HG03378 (cell line): ENCODE measurements at regions not wholly inside any gene's neighbourhood (a gene's known extent, or its start where the extent isn't known, plus 50 kb on each side); places are given as distances from the start of the nearest gene placed in this dataset.

Source experiments
- ATAC-seq: cut with Tn5 transposase; IDR thresholded peaks from one replicate; pipeline ENCODE4 v1.9.1; 2021; ENCODE audit warnings: mild to moderate bottlenecking, moderate library complexity; ENCODE audit not compliant: unreplicated experiment

GRCh38 chr18:64273724-64274123, 124.8 kb upstream of the LINC00305 start:
- ATAC-seq, result no peak

- no peak for ATAC-seq
Observed at GRCh38 chr18:64271975-64272659, 123.2 kb upstream of the LINC00305 start.

DNA sequence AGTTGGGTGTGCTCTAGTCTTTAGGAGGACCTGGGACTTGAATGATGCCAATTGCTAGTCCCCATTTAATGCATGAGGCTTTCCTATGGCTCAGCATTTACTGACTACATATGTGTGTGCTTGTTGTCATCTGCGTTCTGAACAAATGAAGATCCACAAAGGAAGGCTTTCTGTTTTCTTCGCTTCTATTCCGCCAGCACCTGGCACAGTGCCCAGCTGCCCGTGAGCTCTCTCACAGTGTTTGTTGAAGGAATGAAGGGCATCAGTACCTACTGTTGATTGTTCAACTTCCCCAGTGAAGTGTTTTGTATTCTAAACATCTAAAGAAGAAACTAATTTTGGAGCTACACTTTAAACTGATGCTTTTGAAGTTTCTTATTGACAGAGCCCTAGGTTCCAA, 122.4 kb upstream of the LINC00305 start:
- no peak for ATAC-seq

GRCh38 chr18:64270608-64271007, 121.7 kb upstream of the LINC00305 start:
- no peak for ATAC-seq

- no peak for ATAC-seq
Observed at GRCh38 chr18:64270121-64270520, 121.2 kb upstream of the LINC00305 start.

DNA sequence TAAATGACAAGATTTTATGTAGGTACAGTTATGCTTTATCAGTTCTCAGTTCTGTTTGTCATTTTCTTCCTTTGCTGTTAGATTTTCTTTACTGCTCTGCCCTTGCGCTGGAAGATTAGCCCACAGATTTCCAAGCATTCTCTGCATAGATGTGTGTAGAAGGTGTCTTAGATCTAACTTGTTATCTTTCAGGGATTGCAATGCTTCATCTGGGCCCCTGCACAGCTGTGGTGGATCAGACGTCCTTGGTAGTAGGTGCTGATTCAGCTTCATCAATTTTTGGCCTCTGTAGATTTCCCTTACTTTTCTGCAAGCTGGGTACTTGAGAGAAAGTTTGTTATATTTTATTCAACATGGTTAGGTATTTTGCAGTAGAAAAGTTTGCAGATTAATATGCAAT, 115.3 kb upstream of the LINC00305 start:
- ATAC-seq, result no peak

GRCh38 chr18:64260810-64261209, 111.9 kb upstream of the LINC00305 start:
- ATAC-seq, result no peak

- ATAC-seq, result no peak
Observed at GRCh38 chr18:64259871-64260270, 111.0 kb upstream of the LINC00305 start.

DNA sequence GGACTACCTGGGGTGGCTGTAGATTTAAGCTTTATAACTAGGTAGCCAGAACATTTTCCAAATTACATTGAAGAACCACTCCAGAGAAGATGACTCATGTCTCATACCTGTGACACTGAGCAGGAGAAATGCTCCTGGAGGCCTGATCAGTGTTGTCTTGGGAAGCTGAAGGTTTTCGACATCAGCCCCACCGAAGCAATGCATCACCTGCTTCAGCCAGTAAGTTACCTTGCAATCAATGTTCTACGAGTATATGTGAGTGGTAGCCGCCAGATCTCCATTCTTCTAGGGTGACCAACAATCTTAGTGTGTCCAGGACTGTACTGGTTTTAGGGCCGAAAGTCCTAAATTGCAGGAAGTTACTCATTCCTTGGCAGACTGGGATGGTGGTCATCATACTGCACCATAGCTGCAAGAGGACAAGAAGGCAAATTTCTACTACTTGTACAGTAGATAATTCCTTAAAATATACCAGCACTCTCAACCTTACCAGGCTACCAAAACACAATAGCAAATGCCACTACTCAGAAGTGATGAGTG, 109.3 kb upstream of the LINC00305 start:
- no peak for ATAC-seq

GRCh38 chr18:64254399-64255093, 105.7 kb upstream of the LINC00305 start:
- ATAC-seq, result no peak

DNA sequence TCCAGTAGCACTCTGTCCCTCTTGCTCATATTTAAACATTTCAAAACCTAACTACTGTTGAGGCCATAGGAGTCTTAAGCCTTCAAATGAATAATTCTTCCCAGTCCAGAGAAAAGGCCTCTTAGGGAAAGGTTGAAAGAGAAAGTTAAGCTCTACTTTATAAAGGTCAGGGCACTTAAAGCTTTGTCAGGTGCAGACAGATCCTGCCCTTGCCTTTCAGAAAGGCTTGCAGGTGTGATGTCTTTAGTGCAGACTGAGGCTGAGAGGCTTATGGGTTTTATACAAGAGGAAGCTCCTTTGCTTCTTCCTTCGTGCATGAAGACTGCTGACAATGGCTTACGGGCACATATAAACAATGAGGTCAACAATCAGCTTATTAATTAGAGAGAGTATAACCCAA, 105.0 kb upstream of the LINC00305 start:
- no peak for ATAC-seq

- no peak for ATAC-seq
Observed at GRCh38 chr18:64253222-64253621, 104.3 kb upstream of the LINC00305 start.

DNA sequence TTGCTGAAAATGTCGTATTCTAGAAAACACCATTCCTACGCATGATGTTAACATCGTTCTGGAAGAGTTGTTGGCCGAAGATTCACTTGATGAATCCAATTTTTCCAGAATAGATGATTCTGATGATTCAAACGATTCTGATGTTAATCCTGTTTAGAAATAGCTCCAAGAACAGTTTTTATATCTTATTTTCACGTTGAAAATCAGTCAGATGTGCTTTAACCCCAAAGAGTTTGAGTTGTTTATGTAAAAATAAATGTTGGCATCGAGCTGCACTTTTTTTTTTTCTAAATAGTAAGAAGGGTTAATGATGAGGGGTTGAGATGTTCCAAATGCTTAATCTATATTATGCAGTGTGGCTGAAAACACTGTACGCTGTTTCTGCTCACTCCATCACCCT, 99.9 kb upstream of the LINC00305 start:
- ATAC-seq, result no peak

- ATAC-seq, result no peak
Observed at GRCh38 chr18:64245126-64245861, 96.4 kb upstream of the LINC00305 start.

GRCh38 chr18:64244571-64244970, 95.7 kb upstream of the LINC00305 start:
- no peak for ATAC-seq

GRCh38 chr18:64240316-64240715, 91.4 kb upstream of the LINC00305 start:
- no peak for ATAC-seq

- ATAC-seq, result no peak
Observed at GRCh38 chr18:64238076-64238475, 89.2 kb upstream of the LINC00305 start.

DNA sequence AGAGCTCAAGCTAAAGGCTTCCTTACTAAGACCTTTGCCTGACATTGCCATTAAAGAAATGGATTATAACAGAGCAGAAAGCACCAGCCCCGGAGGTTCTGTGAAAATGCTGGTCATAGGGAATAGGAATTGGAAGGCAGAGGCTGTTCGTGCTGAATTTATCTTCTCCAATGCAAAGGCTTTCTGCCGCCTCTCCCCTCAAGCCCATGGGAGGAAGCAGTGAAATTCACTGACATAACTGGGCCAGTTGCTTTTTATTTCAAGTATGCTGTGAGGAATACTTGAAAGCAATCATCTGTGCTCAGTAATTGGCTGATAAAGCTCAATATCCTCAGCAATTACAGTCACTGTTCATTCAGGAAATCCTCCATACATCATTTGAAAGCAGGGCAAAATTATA, 85.4 kb upstream of the LINC00305 start:
- ATAC-seq, result no peak

- ATAC-seq, result no peak
Observed at GRCh38 chr18:64233851-64234250, 85.0 kb upstream of the LINC00305 start.

- no peak for ATAC-seq
Observed at GRCh38 chr18:64220941-64221340, 72.1 kb upstream of the LINC00305 start.

GRCh38 chr18:64219517-64219916, 70.6 kb upstream of the LINC00305 start:
- no peak for ATAC-seq
